ENCODE measurements at regions not wholly inside any gene's neighbourhood (a gene's known extent, or its start where the extent isn't known, plus 50 kb on each side); places are given as distances from the start of the nearest gene placed in this dataset.

DNA sequence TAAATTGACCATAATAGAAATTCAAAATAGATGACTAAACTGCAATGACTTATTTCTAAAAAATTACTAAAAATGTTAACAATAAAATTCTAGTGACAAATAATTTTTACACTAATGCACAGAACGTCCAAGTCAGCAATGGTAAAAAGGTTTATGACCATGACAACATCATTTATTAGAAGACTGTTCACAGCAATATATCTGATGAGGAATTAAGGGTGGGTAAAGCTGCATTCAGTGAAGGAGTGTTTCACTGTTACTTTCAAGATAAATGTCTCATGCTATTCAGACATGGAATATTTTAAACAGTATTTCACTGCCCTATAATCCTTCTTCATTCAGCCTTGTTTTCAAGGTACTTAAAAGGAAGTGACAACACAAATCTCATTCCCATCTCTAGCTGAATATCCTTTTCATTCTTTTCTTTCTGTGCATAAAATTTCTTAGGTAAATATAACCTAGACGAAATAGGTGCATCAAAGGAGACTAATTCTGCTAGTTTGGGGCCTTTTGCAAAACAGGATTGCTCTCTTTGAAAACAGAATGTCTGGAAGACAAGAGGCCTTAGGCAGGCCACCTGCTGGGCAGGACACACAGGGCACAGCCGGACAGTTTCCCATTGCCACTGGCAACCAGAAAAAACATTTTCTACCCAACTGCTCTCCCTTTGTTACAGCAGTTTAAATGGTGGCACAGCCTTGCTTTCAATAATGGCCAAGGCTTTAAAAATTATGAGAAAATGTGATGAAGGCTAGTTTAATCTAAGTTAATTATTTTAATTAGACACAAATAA lies 600.3 kb downstream of the SPRY1 start:
- intact Hi-C loops (cut with DNase I): no loop called here

DNA sequence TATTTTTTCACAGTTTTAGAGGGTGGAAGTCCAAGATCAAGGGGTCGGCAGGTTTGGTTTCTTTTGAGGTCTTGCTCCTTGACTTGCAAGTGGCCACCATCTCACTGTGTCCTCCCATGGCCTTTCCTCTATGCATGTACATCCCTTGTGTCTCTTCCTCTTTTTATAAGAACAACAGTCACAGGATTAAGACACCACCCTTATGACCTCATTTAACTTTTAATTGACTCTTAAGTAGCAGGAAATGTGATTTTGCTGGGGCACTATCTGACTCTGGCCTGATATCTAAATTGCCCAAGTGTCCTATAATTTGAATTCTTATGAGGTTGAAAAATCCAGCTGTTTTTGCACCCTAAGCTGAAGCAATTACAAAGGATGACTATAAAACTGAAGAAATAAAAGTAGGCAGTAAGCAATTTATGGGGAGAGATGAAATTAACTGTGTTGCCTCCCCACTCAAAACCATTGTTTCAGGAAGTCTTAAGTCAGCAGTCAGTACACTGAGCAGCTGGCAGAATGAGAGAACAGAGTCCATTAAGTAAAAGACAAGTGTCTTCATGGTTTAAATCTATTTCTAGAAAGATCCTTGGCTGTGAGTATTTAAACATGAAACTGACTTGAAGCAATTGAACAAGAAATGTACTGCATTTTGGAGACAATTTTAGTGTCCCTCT lies 601.3 kb downstream of the SPRY1 start:
- no peak for DNase-seq
- intact Hi-C loops (cut with DNase I): no loop called here

More for the DNA sequence above, 600.3 kb downstream of the SPRY1 start:
- DNase-seq: peak in 3 of 10 donors; percentile 15 to 74 (median 67)

DNA sequence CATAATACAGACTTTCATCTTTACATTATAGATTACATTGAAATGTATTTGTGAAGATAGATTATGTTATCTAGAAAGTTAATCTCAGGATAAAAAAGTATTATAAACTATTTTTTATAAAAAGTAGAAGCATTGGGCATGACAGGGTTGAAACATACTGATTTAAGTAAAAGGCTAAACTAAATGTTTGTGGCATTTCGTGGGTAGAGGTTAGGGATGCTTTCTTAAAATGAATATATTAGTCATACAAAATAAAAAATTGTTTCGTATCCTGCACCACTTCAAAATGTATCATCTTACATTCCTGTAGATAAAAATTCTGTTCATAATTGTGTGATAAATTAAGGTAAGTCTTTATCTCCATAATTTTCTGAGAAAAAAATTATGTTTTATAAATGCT lies 603.6 kb downstream of the SPRY1 start:
- DNase-seq: no peak
- intact Hi-C loops (cut with DNase I): no loop called here

DNA sequence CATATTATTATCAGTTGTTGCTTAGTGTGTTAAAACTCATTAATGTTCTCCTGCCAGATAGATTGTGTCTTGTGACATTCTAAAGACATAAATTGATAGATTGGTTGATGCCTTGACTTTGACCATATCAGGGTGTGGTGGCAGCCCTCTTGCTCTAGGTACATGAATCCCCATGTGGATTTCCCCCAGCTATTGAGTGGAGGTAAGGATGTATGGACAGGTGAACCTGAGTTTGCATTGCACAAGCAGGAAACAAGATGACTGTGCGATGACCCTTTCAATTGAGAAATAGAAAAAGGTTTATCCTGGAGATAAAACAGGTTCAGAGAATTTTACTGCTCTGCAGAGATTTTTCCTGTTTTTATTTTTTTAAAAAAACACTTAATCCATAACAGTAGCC lies 619.2 kb downstream of the SPRY1 start:
- no peak for DNase-seq
- intact Hi-C loops (cut with DNase I): no loop called here

DNA sequence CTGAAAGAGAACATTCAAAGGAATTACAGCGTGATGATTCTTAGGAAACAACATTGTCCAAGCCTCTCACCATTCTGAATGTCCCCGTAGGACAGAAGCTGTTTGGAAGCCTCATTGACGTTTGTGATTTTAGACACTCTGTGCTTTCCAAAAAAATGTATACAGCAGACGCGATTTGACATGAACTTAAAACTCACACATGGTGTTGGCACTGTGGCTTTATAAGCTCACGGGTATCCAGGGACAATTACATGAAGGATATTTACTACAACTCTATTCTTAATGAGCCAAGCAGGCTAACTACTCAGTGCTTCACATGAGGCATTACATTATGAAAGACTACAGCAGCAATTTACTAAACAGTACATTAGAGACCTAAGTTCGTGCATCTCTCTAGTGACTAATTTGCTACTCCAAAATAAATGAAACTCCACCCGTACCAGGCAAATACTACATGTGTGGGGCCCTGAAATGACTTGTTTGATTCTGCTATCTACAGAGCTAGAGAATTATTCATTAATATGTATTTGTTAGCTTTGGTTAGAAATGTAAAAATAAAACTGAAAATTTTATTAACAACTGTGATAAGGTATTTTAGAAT lies 620.7 kb downstream of the SPRY1 start:
- no peak for DNase-seq
- intact Hi-C loops (cut with DNase I): no loop called here

DNA sequence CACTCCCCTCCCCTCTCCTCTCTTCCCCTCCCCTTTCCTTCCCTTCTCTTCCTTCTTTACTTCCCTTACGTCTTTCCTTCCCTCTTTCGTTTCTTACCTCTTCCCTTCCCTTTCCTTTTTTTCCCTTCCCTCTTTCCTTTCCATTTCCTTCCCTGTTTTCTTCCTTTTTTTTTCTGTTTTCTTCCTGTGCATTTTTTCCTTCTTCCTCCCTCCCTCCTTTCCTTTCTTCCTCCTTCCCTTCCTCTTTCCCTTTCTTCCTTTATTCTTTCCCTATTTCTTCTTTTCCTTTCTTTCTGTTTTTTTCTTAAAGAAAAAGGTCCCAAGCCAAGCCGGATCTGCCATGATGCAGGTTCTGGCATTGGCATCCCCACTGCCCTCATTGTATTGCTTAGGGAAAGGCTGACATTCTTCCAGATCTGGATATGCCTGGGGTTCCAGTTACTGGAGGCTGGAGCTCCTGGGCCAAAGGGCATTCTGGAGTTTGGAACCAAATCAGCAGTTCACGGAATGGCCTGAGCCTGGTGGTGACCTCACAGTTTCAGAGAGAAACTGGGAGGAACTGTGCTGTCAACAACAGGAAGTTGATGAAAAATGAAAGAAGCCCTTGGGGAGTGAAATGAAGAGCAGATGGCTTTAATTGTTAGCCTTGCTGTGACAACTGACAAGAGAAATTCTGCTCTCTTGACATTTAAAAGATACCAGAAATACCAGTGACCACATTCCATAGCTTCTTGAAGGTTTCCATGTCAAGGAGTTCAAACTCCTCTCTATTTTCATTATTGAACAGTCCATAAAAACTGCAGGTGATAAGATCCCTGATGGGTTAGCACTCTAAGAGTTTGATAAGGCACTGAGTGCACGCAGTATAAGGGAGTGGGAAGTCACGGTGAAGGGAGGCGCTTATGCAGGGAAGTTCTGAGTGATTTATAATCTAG lies 622.1 kb downstream of the SPRY1 start:
- intact Hi-C loops (cut with DNase I): no loop called here
- peak in 2 of 10 donors; percentile 7 to 67 for DNase-seq

DNA sequence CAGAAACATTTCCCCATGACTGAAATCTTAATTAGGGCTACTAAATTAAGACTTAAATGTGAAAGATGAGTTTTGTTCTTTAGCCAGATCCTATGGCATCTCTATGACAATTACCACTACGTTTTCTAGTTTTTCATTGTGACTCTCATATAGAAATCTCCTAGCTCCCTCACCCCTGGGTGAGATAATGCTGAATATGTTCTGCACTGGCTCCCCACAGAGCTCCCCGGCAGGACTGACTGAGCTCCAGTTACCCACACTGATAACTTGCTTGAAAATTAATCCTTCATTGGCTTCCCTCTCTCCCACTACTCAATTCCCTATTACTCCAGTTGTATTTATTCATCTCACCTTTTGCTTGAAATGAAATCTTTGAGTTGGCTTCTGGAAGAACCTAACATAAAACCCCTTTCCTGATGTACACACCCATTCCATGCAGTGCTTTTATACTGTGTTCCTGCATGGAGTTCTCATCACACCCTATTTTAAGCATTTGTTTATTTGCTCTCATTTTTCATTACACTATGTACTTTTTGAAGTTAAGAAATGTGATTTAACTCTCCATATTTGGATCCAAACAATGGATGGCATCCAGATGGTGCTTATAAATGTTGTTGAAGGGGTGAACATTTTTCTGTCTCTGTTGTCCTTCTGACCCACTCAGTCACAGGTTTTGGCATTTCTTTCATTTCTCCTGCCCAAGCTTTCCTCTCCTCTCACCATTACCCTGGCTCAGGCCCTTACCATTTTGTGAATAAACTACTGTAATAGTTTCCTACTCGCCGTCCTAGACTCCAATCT lies 623.4 kb downstream of the SPRY1 start:
- intact Hi-C loops (cut with DNase I): no loop called here
- DNase-seq: peak in 1 of 10 donors; percentile 43

DNA sequence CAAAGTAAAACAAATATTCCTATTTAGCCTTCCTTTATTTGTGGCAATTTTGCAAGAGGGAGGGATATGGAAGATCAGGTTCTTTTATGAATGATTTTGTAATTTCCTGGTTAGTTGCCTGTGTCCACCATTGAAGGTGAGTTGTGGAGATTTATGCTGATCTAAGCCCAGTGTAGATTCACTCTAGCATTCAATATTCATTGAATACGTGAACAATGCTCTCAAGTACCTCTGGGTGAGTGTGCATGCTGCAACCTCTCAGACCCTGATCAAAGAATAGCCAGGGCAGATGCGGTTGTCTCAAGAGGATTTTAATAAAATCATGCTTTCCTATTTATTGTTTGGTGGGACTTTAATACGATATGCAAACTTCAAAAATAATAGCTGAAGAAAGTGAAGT lies 628.4 kb downstream of the SPRY1 start:
- no peak for DNase-seq
- intact Hi-C loops (cut with DNase I): no loop called here

DNA sequence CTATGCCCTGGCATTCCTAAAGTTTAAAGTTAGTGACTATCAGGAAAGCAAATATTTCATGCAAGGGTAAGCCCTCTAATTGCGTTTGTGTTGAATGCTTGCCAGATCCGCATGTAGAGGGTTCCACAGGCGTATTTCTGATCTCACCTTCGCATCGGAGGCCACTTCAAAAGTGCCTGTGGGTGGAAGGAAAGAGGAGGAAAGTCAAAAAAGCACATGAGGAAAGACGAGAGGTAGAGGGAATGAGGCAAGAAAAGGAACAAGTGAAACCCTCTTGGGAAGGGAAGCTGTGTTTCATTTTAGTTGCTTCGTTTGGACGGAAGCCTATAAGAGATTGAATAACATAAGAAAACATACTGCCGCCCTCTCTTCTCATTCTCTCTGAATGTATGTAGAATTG lies 628.8 kb downstream of the SPRY1 start:
- intact Hi-C loops (cut with DNase I): no loop called here
- DNase-seq: no peak

DNA sequence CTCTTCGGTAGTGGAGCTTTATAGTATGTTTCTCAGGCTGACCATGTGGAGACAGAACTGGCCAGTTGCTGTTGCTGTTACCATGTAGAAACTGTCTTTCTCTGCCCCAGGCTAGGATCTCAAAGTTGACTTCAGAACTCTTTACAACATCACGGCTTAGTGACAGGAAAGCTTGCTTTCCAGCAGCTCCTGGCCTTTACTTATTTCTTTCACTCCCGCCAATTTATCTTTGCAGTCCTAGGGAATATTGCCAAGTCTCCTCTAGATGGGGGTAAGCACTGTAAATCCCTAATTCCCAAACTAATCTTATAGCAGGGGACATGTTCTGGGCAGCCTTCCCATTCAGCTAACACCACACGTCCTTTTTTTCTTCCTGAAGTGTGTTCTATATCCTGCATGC lies 631.6 kb downstream of the SPRY1 start:
- intact Hi-C loops (cut with DNase I): no loop called here
- DNase-seq: no peak

DNA sequence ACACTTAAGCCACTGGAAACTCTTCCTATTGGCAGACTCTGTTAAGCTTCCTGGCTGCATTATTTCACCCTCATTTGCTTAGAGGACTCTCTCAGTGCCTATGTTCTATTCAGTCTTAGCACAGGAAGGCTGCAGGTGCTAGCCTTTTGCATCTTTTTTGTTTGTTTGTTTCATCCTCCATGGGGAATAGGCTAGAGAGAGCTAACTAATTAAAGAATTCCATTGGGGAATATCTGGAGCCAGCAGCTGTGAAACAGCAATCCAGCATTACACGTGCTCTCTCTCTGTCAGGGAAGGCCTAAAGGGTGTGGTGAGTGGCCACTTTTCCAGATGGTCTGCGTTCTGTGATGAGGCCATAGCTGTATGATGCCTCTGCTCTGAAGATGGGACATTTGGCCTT lies 633.6 kb downstream of the SPRY1 start:
- DNase-seq: peak in 1 of 10 donors; percentile 30
- intact Hi-C loops (cut with DNase I): no loop called here

DNA sequence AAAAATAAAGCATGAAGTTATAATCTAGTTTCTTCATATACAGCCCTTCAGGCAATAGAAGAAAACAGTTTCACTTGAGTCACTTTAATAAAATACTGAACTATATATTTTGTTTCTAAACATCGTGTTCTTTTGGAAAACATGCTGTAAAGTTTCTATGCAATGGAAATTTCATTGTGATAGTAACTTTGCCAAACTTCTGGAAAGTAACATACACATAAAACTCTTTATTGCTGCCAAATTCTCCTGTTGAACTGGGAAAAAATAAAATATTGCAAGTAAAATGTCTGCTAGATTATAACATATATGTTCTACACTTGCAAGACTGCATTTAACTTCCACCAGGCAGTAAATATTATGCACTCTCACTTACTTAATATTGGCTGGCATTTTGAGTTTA lies 635.4 kb downstream of the SPRY1 start:
- DNase-seq: no peak
- intact Hi-C loops (cut with DNase I): no loop called here

DNA sequence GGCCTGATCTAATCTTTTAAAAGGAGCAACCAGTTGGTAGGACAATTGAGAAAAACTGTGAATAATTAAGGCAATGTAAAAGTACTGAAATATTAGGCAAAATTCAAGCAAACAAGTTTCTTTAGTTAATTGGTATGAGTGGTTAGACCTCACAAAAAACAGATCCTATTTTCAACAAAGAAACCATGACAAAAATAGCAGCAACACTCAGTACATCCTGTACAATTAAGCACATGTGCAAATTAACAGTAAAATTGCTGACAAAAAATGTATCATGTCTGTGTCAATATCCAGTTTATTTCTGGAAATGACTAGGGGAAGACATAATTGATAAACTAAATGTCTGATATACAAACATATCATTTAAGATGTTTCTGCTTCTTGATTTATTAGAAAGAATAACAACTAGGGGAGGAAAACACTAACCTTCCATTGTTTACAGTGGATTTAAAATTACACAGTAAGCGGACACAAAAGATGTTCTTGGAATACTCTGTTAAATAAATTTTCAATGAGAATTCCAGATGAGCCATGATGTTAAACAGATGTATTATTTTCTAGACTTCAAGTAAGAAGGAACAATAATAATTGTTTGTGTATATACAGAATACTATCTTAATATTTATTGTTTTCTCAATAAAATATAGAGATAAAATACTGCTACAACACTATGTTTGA lies 638.9 kb downstream of the SPRY1 start:
- no peak for DNase-seq
- intact Hi-C loops (cut with DNase I): no loop called here

DNA sequence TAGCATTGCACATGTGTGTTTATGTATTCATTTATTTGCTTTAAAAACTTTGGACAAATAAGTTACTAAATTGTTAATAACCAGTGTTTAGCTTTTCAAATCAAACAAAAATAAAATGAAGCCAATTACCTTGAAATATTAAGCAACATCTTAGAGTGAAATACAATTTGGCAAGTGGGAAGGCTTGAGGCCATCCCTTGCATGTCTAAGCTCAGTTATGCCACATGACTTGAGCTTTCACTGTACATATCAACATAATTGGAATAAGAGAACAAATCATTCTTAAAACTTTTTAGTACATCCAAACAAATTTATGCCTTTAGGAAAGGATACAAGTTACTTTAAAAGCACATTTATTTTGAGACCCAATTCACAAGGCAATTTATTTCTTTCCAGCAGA lies 640.6 kb downstream of the SPRY1 start:
- intact Hi-C loops (cut with DNase I): no loop called here
- no peak for DNase-seq

DNA sequence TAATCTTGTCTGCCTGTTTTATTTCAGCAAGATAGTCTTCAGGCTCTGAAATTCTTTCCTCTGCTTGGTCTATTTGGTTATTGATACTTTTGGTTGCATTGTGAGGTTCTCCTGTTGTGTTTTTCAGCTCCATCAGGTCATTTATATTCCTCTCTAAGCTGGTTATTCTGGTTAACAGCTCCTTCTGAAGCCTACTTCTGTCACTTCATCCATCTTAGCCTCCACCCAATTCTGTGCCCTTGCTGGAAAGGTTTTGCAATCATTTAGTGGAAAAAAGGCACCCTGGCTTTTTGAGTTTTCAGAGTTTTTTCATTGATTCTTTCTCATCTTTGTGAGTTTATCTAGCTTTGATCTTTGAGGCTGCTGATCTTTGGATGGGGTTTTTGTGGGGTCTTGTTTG lies 647.7 kb downstream of the SPRY1 start:
- intact Hi-C loops (cut with DNase I): no loop called here
- DNase-seq: no peak

DNA sequence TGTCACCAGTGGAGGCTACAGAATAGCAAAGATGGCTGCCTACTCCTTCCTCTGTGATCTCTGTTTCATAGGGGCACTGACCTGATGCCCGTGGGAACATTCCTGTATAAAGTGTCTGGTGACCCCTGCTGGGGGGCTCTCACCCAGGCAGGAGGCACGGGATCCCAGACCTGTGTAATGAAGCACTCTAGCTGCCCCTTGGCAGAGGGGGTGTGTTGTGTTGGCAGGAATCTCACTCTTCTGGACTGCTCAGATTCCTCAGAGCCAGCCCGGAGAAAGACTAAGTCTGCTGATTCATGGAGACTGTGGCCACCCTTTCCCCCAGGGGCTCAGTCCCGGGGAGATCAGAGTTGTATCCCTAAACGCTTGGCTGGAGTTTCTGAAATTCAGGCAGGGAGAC lies 648.3 kb downstream of the SPRY1 start:
- peak in 2 of 10 donors; percentile 46 to 56 for DNase-seq
- intact Hi-C loops (cut with DNase I): no loop called here

DNA sequence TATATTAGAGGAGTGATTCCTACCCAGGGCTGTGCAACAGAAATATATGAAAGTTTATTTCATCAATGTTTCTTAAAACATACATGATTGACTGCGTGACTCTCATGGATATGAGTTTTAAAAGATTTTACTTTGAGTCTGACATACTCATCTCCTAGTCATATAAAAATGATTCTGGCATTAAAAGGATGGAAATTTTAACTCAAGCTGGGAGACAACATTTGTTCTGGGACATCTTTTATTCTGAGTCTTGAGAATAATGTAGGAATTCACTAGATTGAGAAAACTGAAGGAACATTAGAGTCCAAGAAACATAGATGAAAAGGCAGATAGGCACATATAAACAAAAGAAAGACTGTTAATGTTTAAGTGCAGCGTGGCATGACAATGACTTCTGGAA lies 649.6 kb downstream of the SPRY1 start:
- DNase-seq: no peak
- intact Hi-C loops (cut with DNase I): no loop called here

DNA sequence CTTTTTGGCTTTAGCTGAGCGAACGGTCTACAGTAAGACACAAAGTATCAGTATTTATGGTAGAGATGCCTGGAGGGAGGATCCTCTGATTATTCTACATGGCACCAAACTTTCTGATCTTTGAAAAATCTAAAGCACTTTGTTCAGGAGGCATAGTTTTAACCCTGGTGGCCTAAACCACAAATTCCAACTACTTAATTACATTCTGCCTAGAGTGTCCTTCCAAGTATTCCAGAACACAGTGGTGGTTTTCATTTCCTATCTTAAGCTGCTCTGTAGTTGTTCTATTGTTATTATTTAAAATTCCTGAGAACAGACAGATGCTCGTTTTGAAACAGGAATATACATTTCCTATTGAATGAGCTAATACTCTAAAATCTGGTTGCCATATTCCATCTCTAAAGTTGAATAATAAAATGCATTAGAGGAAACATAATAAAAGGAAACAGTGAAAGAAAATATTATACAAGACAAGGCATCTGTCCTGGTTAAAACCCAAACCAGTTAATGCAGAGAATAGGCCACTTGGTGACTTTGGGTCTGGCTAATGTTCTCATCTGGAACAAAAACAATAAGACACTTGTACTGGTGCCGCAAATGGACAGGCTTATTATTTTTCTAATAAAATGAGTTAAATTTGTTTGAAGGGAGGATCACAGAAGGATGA lies 657.4 kb downstream of the SPRY1 start:
- no peak for DNase-seq
- intact Hi-C loops (cut with DNase I): no loop called here

DNA sequence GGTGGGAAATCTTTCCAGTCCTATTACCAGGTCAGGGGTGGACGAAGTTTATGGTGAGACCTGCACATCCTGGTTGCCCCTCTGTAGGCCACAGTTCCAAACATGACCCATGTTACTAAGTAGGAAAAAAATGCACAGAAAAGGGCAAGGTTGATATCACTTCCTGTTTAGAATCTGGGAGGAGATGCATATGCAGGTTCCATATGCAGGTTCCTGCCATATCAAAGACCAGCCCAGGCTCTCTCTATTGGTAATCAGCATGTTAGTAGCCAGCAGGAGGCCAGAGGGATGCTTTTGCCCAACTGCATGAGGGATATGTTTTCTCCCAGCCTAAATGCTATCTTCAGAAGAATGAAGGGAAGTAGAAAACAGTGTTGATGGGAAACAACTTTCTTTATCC lies 657.2 kb downstream of the ANKRD50 start:
- DNase-seq: no peak
- intact Hi-C loops (cut with DNase I): no loop called here

All from posterior cingulate gyrus (tissue), 11 donors.